Duodenal mucosa (tissue), 2 donors: ENCODE measurements at regions not wholly inside any gene's neighbourhood (a gene's known extent, or its start where the extent isn't known, plus 50 kb on each side); places are given as distances from the start of the nearest gene placed in this dataset.

Experiments used
- H3K27ac ChIP-seq: one replicate; pipeline ENCODE4 v1.7.0; 2013; ENCODE audit warnings: low read depth, low read length
- H3K27me3 ChIP-seq, 2 donors: one replicate each; pipeline ENCODE4 v1.7.0; 2013; ENCODE audit warnings: low read length in 2 of 2, control low read depth in 1 of 2; ENCODE audit not compliant: insufficient read depth in 2 of 2, control insufficient read depth in 1 of 2
- H3K36me3 ChIP-seq, 2 donors: one replicate each; pipeline ENCODE4 v1.7.0; 2013; ENCODE audit warnings: low read length in 2 of 2, control low read depth in 1 of 2; ENCODE audit not compliant: insufficient read depth in 2 of 2, control insufficient read depth in 1 of 2
- H3K4me1 ChIP-seq, 2 donors: one replicate each; pipeline ENCODE4 v1.7.0; 2013; ENCODE audit warnings: low read length in 2 of 2, control low read depth in 1 of 2; ENCODE audit not compliant: insufficient read depth in 2 of 2, control insufficient read depth in 1 of 2
- H3K4me3 ChIP-seq, 2 donors: one replicate each; pipeline ENCODE4 v1.7.0; 2013; ENCODE audit warnings: low read length in 2 of 2, low read depth in 1 of 2
- H3K9ac ChIP-seq, 2 donors: one replicate each; pipeline ENCODE4 v1.7.0; 2013; ENCODE audit warnings: low read length in 2 of 2, low read depth in 1 of 2
- H3K9me3 ChIP-seq, 2 donors: one replicate each; pipeline ENCODE4 v1.7.0; 2013; ENCODE audit warnings: low read length in 2 of 2, control low read depth in 1 of 2; ENCODE audit not compliant: control insufficient read depth in 1 of 2

DNA sequence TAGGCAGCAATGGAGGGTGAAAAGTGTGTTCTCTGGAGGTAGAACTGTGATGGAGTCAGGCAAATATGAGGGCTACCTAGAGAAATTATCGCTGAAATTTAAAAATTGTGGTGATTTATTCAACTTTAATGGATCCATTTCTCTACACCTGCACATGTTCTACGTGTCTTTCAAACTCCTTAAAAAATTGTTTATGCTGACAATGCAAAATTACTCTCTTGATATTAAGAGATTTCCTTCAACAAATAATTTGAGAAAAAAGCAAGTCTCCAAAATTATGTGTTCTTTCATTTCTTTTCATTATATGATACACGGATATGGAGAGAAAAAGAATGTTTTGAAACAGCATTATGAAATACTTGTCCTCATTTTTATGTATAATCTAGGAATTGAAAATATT lies 1151.4 kb upstream of the PABPC4L start:
- no peak overlapping the region for H3K4me3 ChIP-seq
- H3K27me3 ChIP-seq = no peaks in the 10 kb centered on the region
- no peaks in the 10 kb centered on the region for H3K36me3 ChIP-seq
- H3K4me1 ChIP-seq = no peaks in the 10 kb centered on the region
- peaks cover 3 to 4% of the 10 kb centered on the region in 2 donors for H3K9me3 ChIP-seq
- no peak overlapping the region for H3K9ac ChIP-seq
- no peak overlapping the region for H3K27ac ChIP-seq

DNA sequence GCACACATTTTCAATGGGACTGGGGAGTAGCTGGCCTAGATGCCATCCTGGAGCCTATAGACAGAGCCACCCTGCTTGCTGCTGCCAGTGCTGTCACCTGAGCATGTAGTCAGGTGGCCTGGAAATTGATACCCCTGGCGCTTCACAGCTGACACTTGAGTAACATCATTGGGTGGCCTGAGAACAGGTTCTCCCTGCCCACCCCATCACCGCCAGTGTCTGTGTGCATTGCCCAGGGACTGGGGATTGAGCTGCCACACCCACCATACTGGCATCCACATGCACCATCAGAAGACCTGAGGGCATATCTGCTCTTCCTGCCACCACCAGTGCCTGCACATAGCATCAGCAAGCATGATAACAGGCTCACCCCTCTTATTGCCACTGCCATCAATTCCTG lies 1142.9 kb upstream of the PABPC4L start:
- no peak overlapping the region for H3K27ac ChIP-seq
- H3K4me1 ChIP-seq = no peaks in the 10 kb centered on the region
- no peaks in the 10 kb centered on the region for H3K27me3 ChIP-seq
- no peak overlapping the region for H3K9ac ChIP-seq
- H3K9me3 ChIP-seq = peaks cover 5 to 7% of the 10 kb centered on the region in 2 donors
- no peaks in the 10 kb centered on the region for H3K36me3 ChIP-seq
- no peak overlapping the region for H3K4me3 ChIP-seq

DNA sequence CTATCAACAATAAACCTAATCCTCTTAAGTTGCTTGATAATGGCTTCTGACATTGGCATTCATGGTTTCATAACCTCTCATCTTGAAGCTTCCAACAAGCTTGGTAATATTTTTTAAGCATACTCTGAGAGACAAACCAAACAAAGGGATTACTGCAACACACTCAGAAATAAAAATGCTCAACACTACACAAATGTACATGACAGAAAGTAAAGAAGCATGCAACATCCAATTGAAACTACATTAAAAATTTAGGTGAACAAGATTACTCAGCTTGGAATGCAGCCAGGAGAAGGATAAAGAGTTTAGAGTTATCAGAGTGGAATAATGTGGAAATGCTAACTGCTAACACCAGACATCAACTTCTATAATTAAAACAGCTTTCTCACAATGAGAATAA lies 1136.6 kb upstream of the PABPC4L start:
- no peaks in the 10 kb centered on the region for H3K4me1 ChIP-seq
- H3K27ac ChIP-seq = no peak overlapping the region
- H3K36me3 ChIP-seq = no peaks in the 10 kb centered on the region
- H3K9ac ChIP-seq = no peak overlapping the region
- H3K4me3 ChIP-seq = no peak overlapping the region
- H3K9me3 ChIP-seq = no peaks in the 10 kb centered on the region
- H3K27me3 ChIP-seq = no peaks in the 10 kb centered on the region

DNA sequence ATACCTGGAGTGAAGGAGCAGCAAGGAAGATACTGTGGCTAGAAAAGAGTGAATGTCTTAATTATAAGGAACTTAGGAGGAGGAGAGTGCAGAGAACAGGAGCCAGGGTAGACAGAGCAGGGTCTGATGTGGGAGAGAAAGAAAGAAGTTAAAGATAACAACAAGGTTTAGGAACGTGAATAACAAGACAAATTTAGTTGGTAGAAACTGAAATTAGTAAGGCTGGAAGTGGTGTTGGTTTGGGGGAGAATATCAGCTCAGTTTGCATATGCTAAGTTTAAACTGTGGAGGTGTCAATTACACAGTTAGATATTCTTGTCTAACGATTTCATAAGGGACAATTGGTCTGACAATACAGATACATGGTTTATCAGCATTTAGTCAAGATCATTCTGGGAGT lies 1123.7 kb upstream of the PABPC4L start:
- H3K4me3 ChIP-seq = no peak overlapping the region
- H3K9me3 ChIP-seq = peaks cover 2 to 13% of the 10 kb centered on the region in 2 donors
- no peak overlapping the region for H3K27ac ChIP-seq
- no peaks in the 10 kb centered on the region for H3K4me1 ChIP-seq
- no peaks in the 10 kb centered on the region for H3K36me3 ChIP-seq
- no peaks in the 10 kb centered on the region for H3K27me3 ChIP-seq
- no peak overlapping the region for H3K9ac ChIP-seq

DNA sequence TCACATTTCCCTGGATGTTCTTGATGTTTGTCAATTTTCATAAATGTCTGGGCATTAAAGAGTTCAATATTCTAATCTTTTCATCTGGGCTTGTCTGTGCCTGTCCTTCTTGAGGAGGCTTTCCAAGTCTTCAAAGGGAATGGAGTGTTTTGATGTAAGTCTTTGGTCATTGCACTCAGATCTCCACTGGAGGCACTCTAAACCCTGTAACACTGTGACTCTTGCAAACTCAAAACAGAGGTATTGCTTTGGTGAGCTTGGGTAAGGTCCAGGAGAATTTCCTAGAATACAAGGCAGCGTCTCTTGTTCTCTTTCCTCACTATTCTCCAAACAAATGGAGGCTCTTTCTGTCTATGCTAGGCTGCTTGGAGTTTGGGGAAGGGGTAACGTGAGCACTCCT lies 1118.1 kb upstream of the PABPC4L start:
- H3K4me3 ChIP-seq = no peak overlapping the region
- no peak overlapping the region for H3K27ac ChIP-seq
- peaks cover 6 to 18% of the 10 kb centered on the region in 2 donors for H3K9me3 ChIP-seq
- H3K27me3 ChIP-seq = no peaks in the 10 kb centered on the region
- H3K9ac ChIP-seq = no peak overlapping the region
- no peaks in the 10 kb centered on the region for H3K4me1 ChIP-seq
- H3K36me3 ChIP-seq = no peaks in the 10 kb centered on the region

DNA sequence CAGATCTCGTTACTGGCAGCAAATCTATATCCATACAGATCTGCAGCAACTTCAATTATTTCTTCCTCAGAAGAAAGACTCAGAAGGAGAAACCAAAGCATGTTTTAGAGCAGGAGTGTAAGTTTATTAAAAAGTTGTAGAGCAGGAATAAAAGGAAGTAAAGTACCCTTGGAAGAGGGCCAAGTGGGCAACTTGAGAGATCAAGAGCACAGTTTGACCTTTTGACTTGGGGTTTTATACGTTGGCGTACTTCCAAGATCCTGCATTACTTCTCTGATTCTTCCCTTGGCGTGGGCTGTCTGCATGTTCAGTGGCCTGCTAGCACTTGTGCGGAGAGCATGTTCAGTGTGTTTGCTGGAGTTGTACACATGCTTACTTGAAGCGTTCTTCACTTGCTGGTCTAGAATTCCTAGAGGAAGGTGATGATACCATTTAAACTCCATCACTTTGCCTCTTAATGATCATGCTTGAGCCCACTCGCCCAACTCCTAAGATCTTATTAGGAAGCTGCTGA lies 1114.7 kb upstream of the PABPC4L start:
- no peak overlapping the region for H3K4me3 ChIP-seq

DNA sequence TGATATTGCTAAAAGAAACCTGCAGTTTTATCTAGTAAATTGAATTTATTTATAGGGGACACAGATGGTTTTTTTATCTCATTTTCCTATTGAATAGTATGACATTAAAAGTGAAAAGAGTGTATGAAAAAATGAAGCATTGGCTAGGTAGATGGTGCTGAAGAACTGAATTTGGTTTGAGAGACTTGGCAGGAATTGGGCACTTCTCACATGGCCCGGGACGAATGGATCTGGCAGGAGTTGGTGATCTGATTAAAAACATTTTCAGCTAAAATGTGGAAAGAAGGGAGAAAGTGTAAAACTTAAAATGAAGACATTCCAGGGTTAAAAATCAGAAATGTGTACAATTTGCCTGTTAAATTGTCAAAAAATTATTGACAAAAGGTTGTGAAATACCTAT lies 1088.5 kb upstream of the PABPC4L start:
- no peaks in the 10 kb centered on the region for H3K36me3 ChIP-seq
- peaks cover 2 to 7% of the 10 kb centered on the region in 2 donors for H3K9me3 ChIP-seq
- no peaks in the 10 kb centered on the region for H3K4me1 ChIP-seq
- H3K27me3 ChIP-seq = no peaks in the 10 kb centered on the region
- H3K9ac ChIP-seq = no peak overlapping the region
- H3K4me3 ChIP-seq = no peak overlapping the region
- H3K27ac ChIP-seq = no peak overlapping the region

More for the DNA sequence above, 1114.7 kb upstream of the PABPC4L start:
- H3K9ac ChIP-seq = no peak overlapping the region
- no peaks in the 10 kb centered on the region for H3K36me3 ChIP-seq
- peaks cover 4 to 6% of the 10 kb centered on the region in 2 donors for H3K9me3 ChIP-seq
- no peaks in the 10 kb centered on the region for H3K27me3 ChIP-seq
- H3K27ac ChIP-seq = no peak overlapping the region
- H3K4me1 ChIP-seq = no peaks in the 10 kb centered on the region

DNA sequence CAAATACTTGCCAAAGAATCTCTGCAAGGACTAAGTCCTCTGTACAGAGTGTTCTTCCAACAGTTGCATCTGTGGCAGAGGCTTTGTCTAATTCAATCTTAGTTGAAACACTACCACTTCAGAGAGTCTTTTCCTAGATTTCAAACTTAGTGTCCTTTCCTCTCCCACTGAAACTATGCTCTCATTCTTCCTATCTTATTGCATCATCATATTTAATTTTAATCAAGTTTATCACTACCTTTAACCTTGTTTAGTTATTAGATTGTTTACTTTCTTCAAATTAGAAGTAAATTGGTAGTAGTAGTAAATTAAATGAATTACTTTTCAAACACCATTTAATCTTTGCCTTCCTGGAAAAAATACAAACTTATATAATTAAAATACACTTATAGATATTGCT lies 1082.3 kb upstream of the PABPC4L start:
- Histone ChIP-seq H3K27ac (no peak overlapping the region), H3K27me3 (no peaks in the 10 kb centered on the region)

DNA sequence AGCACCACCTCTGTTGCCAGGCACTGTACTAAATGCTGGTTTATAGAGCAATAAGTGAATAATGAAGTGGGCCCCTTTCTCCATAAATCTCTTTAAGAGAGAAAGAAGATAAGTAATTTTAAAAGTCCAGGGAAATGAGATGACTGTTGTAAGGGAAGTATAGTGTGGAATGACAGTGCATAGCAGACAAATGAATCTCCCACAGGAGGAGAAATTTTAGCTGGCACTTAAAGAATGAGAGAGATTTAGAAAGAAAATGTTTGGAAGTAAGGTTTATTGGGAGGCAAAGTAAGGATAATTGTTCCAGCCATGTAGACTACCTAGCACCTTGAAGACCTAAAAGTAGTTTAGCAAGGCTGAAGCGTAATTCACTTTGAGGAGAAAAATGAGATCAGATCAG lies 1081.1 kb upstream of the PABPC4L start:
- H3K4me3 ChIP-seq = no peak overlapping the region
- H3K27me3 ChIP-seq = no peaks in the 10 kb centered on the region
- no peak overlapping the region for H3K27ac ChIP-seq
- peaks cover 0 to 7% of the 10 kb centered on the region in 2 donors for H3K9me3 ChIP-seq
- H3K36me3 ChIP-seq = no peaks in the 10 kb centered on the region
- no peaks in the 10 kb centered on the region for H3K4me1 ChIP-seq
- no peak overlapping the region for H3K9ac ChIP-seq

More for the DNA sequence above, 1082.3 kb upstream of the PABPC4L start:
- Histone ChIP-seq H3K4me1 (no peaks in the 10 kb centered on the region), H3K36me3 (no peaks in the 10 kb centered on the region), H3K9me3 (peaks cover 0 to 7% of the 10 kb centered on the region in 2 donors), H3K9ac (no peak overlapping the region), H3K4me3 (no peak overlapping the region)

DNA sequence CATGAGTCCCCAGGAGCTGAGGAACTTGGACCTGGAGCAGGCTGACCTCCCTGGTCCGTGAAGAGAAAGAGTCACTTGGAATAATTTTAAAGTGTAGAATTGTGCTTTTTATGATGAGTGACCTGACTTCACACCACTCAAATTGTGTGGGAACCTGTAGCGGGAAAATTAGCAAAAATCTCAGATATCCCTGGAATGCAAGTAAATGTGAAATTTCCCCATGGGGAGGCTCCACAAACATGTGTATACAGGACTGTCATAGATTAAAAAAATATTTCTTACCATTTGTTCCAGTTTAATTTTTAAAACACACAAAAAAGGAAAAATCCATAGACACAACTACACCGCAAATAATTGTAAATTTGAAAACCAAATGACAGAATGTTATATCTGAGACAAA lies 1079.6 kb upstream of the PABPC4L start:
- H3K4me1 ChIP-seq = no peaks in the 10 kb centered on the region
- H3K27ac ChIP-seq = no peak overlapping the region
- H3K4me3 ChIP-seq = no peak overlapping the region
- H3K27me3 ChIP-seq = no peaks in the 10 kb centered on the region
- H3K9me3 ChIP-seq = peaks cover 0 to 2% of the 10 kb centered on the region in 2 donors
- H3K9ac ChIP-seq = no peak overlapping the region
- H3K36me3 ChIP-seq = no peaks in the 10 kb centered on the region

DNA sequence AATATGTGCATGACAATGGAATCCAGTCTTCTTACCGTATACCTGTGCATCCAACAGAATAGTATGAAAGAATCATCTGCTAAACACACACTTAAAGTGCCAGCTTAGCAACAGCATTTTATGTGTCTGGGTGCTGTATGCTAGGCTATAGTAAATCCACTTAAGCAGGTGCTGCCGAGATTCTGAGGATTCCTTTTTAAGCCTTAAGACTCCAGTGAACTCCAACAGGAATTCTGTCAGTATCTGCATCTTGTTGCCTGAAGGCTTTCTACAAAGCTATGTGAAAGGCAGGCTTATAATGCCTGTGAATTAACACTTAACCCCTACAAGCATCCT lies 1076.4 kb upstream of the PABPC4L start:
- Histone ChIP-seq H3K9me3 (no peaks in the 10 kb centered on the region), H3K9ac (no peak overlapping the region), H3K36me3 (no peaks in the 10 kb centered on the region), H3K27ac (no peak overlapping the region), H3K4me3 (no peak overlapping the region), H3K27me3 (no peaks in the 10 kb centered on the region), H3K4me1 (no peaks in the 10 kb centered on the region)
